HepG2 (cell line): ENCODE measurements at regions not wholly inside any gene's neighbourhood (a gene's known extent, or its start where the extent isn't known, plus 50 kb on each side); places are given as distances from the start of the nearest gene placed in this dataset.

Source experiments
- ETV6 ChIP-seq: sonication (generic); formaldehyde crosslinking; conservative IDR thresholded peaks from 2 replicates; pipeline ENCODE4 v1.4.0; 2020; ENCODE audit warnings: missing genetic modification reagents
- HCFC1 ChIP-seq: fragments of 150-350 bp; IDR thresholded peaks from 2 replicates; pipeline ENCODE4 v1.6.1; 2014; ENCODE audit warnings: low read depth, low read length
- HMG20A ChIP-seq: IDR thresholded peaks from 2 replicates; pipeline ENCODE4 v1.6.1; 2016; ENCODE audit warnings: borderline replicate concordance
- KLF16 ChIP-seq, 2 experiments: sonication (generic) in 1 of 2; formaldehyde crosslinking in 1 of 2; IDR thresholded peaks; 2 replicates each; pipeline versions ENCODE4 v1.6.1 to v1.8.0; 2016 to 2023; ENCODE audit warnings: missing genetic modification reagents in 2 of 2, missing compliant biosample characterization in 1 of 2
- NCOR1 ChIP-seq: fragments of 200-600 bp; sonication (generic); IDR thresholded peaks from 2 replicates; pipeline ENCODE4 v1.7.0; 2017; ENCODE audit warnings: antibody characterized with exemption, low read length, borderline replicate concordance
- PTBP1 ChIP-seq: fragments of 200-400 bp; formaldehyde crosslinking; IDR thresholded peaks from 2 replicates; pipeline ENCODE4 v1.6.1; 2018; ENCODE audit warnings: low read length, low read depth; ENCODE audit not compliant: poor library complexity, severe bottlenecking
- TRIM24 ChIP-seq: sonication (generic); formaldehyde crosslinking; IDR thresholded peaks from 2 replicates; pipeline ENCODE4 v1.8.0; 2022; ENCODE audit warnings: mild to moderate bottlenecking, missing genetic modification reagents
- ZNF274 ChIP-seq: sonication (generic); formaldehyde crosslinking; IDR thresholded peaks from 2 replicates; pipeline ENCODE4 v1.5.1; 2020; ENCODE audit warnings: mild to moderate bottlenecking, missing genetic modification reagents
- ZNF660 ChIP-seq: sonication (generic); formaldehyde crosslinking; IDR thresholded peaks from 2 replicates; pipeline ENCODE4 v1.5.1; 2020; ENCODE audit warnings: mild to moderate bottlenecking, low read depth, missing genetic modification reagents, borderline replicate concordance
- ZNF850 ChIP-seq: sonication (generic); formaldehyde crosslinking; conservative IDR thresholded peaks from 2 replicates; pipeline ENCODE4 v1.9.0; 2021; ENCODE audit warnings: mild to moderate bottlenecking, missing genetic modification reagents
- TF ChIP-seq, protein P1 (sequence below): sonication (generic); formaldehyde crosslinking; IDR thresholded peaks from 2 replicates; pipeline ENCODE4 v1.5.0; 2020; ENCODE audit warnings: mild to moderate bottlenecking, missing genetic modification reagents, moderate library complexity
- TF ChIP-seq, protein P2 (sequence below): sonication (generic); formaldehyde crosslinking; IDR thresholded peaks from 2 replicates; pipeline ENCODE4 v1.4.0; 2020; ENCODE audit warnings: missing genetic modification reagents
- TF ChIP-seq, protein P3 (sequence below): sonication (generic); formaldehyde crosslinking; conservative IDR thresholded peaks from 2 replicates; pipeline ENCODE4 v1.8.0; 2022; ENCODE audit warnings: missing genetic modification reagents

- TF ChIP-seq KLF16 (CRISPR knock-in tag; IDR thresholded peaks at IDR 0.05) (no peak), NCOR1 (no peak), HMG20A (no peak), ZNF274 (CRISPR knock-in tag) (no peak), ETV6 (CRISPR knock-in tag) (no peak), ZNF660 (CRISPR knock-in tag) (no peak), TRIM24 (CRISPR knock-in tag) (no peak), PTBP1 (no peak), ZNF850 (CRISPR knock-in tag) (no peak), HCFC1 (no peak)
- TF ChIP-seq, protein P1, sequence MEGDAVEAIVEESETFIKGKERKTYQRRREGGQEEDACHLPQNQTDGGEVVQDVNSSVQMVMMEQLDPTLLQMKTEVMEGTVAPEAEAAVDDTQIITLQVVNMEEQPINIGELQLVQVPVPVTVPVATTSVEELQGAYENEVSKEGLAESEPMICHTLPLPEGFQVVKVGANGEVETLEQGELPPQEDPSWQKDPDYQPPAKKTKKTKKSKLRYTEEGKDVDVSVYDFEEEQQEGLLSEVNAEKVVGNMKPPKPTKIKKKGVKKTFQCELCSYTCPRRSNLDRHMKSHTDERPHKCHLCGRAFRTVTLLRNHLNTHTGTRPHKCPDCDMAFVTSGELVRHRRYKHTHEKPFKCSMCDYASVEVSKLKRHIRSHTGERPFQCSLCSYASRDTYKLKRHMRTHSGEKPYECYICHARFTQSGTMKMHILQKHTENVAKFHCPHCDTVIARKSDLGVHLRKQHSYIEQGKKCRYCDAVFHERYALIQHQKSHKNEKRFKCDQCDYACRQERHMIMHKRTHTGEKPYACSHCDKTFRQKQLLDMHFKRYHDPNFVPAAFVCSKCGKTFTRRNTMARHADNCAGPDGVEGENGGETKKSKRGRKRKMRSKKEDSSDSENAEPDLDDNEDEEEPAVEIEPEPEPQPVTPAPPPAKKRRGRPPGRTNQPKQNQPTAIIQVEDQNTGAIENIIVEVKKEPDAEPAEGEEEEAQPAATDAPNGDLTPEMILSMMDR: no peak
- TF ChIP-seq, protein P2, sequence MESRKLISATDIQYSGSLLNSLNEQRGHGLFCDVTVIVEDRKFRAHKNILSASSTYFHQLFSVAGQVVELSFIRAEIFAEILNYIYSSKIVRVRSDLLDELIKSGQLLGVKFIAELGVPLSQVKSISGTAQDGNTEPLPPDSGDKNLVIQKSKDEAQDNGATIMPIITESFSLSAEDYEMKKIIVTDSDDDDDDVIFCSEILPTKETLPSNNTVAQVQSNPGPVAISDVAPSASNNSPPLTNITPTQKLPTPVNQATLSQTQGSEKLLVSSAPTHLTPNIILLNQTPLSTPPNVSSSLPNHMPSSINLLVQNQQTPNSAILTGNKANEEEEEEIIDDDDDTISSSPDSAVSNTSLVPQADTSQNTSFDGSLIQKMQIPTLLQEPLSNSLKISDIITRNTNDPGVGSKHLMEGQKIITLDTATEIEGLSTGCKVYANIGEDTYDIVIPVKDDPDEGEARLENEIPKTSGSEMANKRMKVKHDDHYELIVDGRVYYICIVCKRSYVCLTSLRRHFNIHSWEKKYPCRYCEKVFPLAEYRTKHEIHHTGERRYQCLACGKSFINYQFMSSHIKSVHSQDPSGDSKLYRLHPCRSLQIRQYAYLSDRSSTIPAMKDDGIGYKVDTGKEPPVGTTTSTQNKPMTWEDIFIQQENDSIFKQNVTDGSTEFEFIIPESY: no peak
- TF ChIP-seq, protein P3, sequence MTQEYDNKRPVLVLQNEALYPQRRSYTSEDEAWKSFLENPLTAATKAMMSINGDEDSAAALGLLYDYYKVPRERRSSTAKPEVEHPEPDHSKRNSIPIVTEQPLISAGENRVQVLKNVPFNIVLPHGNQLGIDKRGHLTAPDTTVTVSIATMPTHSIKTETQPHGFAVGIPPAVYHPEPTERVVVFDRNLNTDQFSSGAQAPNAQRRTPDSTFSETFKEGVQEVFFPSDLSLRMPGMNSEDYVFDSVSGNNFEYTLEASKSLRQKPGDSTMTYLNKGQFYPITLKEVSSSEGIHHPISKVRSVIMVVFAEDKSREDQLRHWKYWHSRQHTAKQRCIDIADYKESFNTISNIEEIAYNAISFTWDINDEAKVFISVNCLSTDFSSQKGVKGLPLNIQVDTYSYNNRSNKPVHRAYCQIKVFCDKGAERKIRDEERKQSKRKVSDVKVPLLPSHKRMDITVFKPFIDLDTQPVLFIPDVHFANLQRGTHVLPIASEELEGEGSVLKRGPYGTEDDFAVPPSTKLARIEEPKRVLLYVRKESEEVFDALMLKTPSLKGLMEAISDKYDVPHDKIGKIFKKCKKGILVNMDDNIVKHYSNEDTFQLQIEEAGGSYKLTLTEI (CRISPR knock-in tag): no peak
Measured at GRCh38 chr1:195516036-195516435, 1092.2 kb downstream of the KCNT2 start.
